OCI-LY1 (cell line): ENCODE measurements at regions not wholly inside any gene's neighbourhood (a gene's known extent, or its start where the extent isn't known, plus 50 kb on each side); places are given as distances from the start of the nearest gene placed in this dataset.

Experiments
- H2AFZ ChIP-seq: fragments of 200-600 bp; sonication (generic), shearing (Covaris generic); 2 replicates; pipeline ENCODE4 v1.6.0; 2014; ENCODE audit warnings: antibody characterized with exemption, mild to moderate bottlenecking, low read length
- H3F3A ChIP-seq: fragments of 200-600 bp; sonication (generic), shearing (Covaris generic); 2 replicates; pipeline ENCODE4 v1.6.0; 2014; ENCODE audit warnings: mild to moderate bottlenecking, antibody characterized with exemption, low read length, moderate library complexity; ENCODE audit not compliant: insufficient read depth
- H3K27ac ChIP-seq: fragments of 200-600 bp; sonication (generic); 2 replicates; pipeline ENCODE4 v1.5.1; 2014; ENCODE audit warnings: low read length, mixed run types, mild to moderate bottlenecking, low read depth; ENCODE audit not compliant: poor library complexity, severe bottlenecking
- H3K27me3 ChIP-seq: fragments of 200-600 bp; sonication (generic); 2 replicates; pipeline ENCODE4 v1.6.0; 2014; ENCODE audit warnings: antibody characterized with exemption, mild to moderate bottlenecking, low read length, moderate library complexity; ENCODE audit not compliant: insufficient read depth
- H3K36me3 ChIP-seq: fragments of 200-600 bp; sonication (generic); 2 replicates; pipeline ENCODE4 v1.6.1; 2014; ENCODE audit warnings: mild to moderate bottlenecking, antibody characterized with exemption, low read length, moderate library complexity, mixed read lengths; ENCODE audit not compliant: insufficient read depth
- H3K4me1 ChIP-seq: fragments of 200-600 bp; sonication (generic); 2 replicates; pipeline ENCODE4 v1.5.1; 2014; ENCODE audit warnings: mild to moderate bottlenecking, low read length, moderate library complexity; ENCODE audit not compliant: insufficient read depth, severe bottlenecking
- H3K4me2 ChIP-seq: fragments of 200-600 bp; sonication (generic), shearing (Covaris generic); 2 replicates; pipeline ENCODE4 v1.6.1; 2014; ENCODE audit warnings: low read length
- H3K4me3 ChIP-seq: fragments of 200-600 bp; sonication (generic); 2 replicates; pipeline ENCODE4 v1.5.1; 2014; ENCODE audit warnings: low read length, low read depth, mild to moderate bottlenecking, mixed read lengths; ENCODE audit not compliant: poor library complexity, severe bottlenecking
- H3K79me2 ChIP-seq: fragments of 200-600 bp; shearing (Covaris generic); 2 replicates; pipeline ENCODE4 v1.6.1; 2016; ENCODE audit warnings: mixed run types, low read length, mixed read lengths; ENCODE audit not compliant: insufficient read depth
- H3K9ac ChIP-seq: fragments of 200-600 bp; sonication (generic), shearing (Covaris generic); 2 replicates; pipeline ENCODE4 v1.6.1; 2014; ENCODE audit warnings: mild to moderate bottlenecking, low read length, mixed read lengths
- H3K9me2 ChIP-seq: fragments of 200-600 bp; sonication (generic), shearing (Covaris generic); 2 replicates; pipeline ENCODE4 v1.6.1; 2014; ENCODE audit warnings: low read depth, mild to moderate bottlenecking, low read length, mixed read lengths
- H3K9me3 ChIP-seq: fragments of 200-600 bp; shearing (Covaris generic); 2 replicates; pipeline ENCODE4 v1.6.1; 2014; ENCODE audit warnings: low read length, mixed read lengths
- H4K20me1 ChIP-seq: fragments of 200-600 bp; sonication (generic), shearing (Covaris generic); 2 replicates; pipeline ENCODE4 v1.6.0; 2016; ENCODE audit warnings: mild to moderate bottlenecking, low read length; ENCODE audit not compliant: insufficient read depth
- CTCF ChIP-seq: fragments of 200-600 bp; sonication (generic), shearing (Covaris generic); IDR thresholded peaks from 2 replicates; pipeline ENCODE4 v1.5.1; 2017; ENCODE audit warnings: mild to moderate bottlenecking, antibody characterized with exemption, low read length, moderate library complexity, mixed read lengths
- EZH2 ChIP-seq: fragments of 200-600 bp; sonication (generic), shearing (Covaris generic); IDR thresholded peaks from 2 replicates; pipeline ENCODE4 v1.8.0; 2017; ENCODE audit warnings: borderline replicate concordance, mixed run types, mild to moderate bottlenecking, antibody characterized with exemption, low read length, moderate library complexity, mixed read lengths

GRCh38 chr2:40550085-40550484 lies 98.2 kb upstream of the SLC8A1 start:
- Histone ChIP-seq H3K79me2 (no peaks in the 10 kb centered on the region), H3K4me3 (no peak overlapping the region), H3K4me2 (no peak overlapping the region), H3K9me3 (no peaks in the 10 kb centered on the region), H3K4me1 (no peaks in the 10 kb centered on the region), H4K20me1 (no peaks in the 10 kb centered on the region), H3K9me2 (no peaks in the 10 kb centered on the region), H2AFZ (no peak overlapping the region), H3K27ac (no peak overlapping the region), H3F3A (no peaks in the 10 kb centered on the region), H3K27me3 (no peaks in the 10 kb centered on the region), H3K9ac (no peak overlapping the region), H3K36me3 (no peaks in the 10 kb centered on the region)
- TF ChIP-seq CTCF (no peak), EZH2 (no peak)

GRCh38 chr2:40551081-40551480 lies 99.2 kb upstream of the SLC8A1 start:
- Histone ChIP-seq H3K9me2 (no peaks in the 10 kb centered on the region), H3K36me3 (no peaks in the 10 kb centered on the region), H3K4me1 (no peaks in the 10 kb centered on the region), H3K4me2 (no peak overlapping the region), H3K4me3 (no peak overlapping the region), H4K20me1 (no peaks in the 10 kb centered on the region), H3K9ac (no peak overlapping the region), H3K79me2 (no peaks in the 10 kb centered on the region), H3K9me3 (no peaks in the 10 kb centered on the region), H3F3A (no peaks in the 10 kb centered on the region), H3K27ac (no peak overlapping the region), H2AFZ (no peak overlapping the region), H3K27me3 (no peaks in the 10 kb centered on the region)
- TF ChIP-seq EZH2 (no peak), CTCF (no peak)

- no peaks in the 10 kb centered on the region for H3K9me2 ChIP-seq
- H3K79me2 ChIP-seq = no peaks in the 10 kb centered on the region
- H3K4me3 ChIP-seq = no peak overlapping the region
- no peaks in the 10 kb centered on the region for H3K4me1 ChIP-seq
- no peak overlapping the region for H3K27ac ChIP-seq
- no peaks in the 10 kb centered on the region for H3K27me3 ChIP-seq
- H4K20me1 ChIP-seq = no peaks in the 10 kb centered on the region
- H3K36me3 ChIP-seq = no peaks in the 10 kb centered on the region
- no peak overlapping the region for H2AFZ ChIP-seq
- H3K4me2 ChIP-seq = no peak overlapping the region
- H3K9me3 ChIP-seq = no peaks in the 10 kb centered on the region
- no peak for TF ChIP-seq EZH2
- TF ChIP-seq CTCF = peak; percentile 84
- no peaks in the 10 kb centered on the region for H3F3A ChIP-seq
- H3K9ac ChIP-seq = no peak overlapping the region
Measured at GRCh38 chr2:40554665-40555294, 102.9 kb upstream of the SLC8A1 start.
